ENCODE measurements at regions not wholly inside any gene's neighbourhood (a gene's known extent, or its start where the extent isn't known, plus 50 kb on each side); places are given as distances from the start of the nearest gene placed in this dataset.

GRCh38 chr19:32029235-32029634 lies 316.2 kb upstream of the ZNF507 start:
- TF ChIP-seq, protein P1, sequence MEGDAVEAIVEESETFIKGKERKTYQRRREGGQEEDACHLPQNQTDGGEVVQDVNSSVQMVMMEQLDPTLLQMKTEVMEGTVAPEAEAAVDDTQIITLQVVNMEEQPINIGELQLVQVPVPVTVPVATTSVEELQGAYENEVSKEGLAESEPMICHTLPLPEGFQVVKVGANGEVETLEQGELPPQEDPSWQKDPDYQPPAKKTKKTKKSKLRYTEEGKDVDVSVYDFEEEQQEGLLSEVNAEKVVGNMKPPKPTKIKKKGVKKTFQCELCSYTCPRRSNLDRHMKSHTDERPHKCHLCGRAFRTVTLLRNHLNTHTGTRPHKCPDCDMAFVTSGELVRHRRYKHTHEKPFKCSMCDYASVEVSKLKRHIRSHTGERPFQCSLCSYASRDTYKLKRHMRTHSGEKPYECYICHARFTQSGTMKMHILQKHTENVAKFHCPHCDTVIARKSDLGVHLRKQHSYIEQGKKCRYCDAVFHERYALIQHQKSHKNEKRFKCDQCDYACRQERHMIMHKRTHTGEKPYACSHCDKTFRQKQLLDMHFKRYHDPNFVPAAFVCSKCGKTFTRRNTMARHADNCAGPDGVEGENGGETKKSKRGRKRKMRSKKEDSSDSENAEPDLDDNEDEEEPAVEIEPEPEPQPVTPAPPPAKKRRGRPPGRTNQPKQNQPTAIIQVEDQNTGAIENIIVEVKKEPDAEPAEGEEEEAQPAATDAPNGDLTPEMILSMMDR (IDR thresholded peaks at IDR 0.05) = no peak
- TF ChIP-seq EP300 (IDR thresholded peaks at IDR 0.05; ENCODE audit: low read depth) = no peak

All from transverse colon (tissue), 3 donors.